ENCODE measurements at regions not wholly inside any gene's neighbourhood (a gene's known extent, or its start where the extent isn't known, plus 50 kb on each side); places are given as distances from the start of the nearest gene placed in this dataset.

GRCh38 chr6:97621111-97621510, 338.1 kb upstream of the MMS22L start:
- no peak for DNase-seq

GRCh38 chr6:97626671-97627441, 343.8 kb upstream of the MMS22L start:
- DNase-seq: no peak

GRCh38 chr6:97629180-97629579, 346.2 kb upstream of the MMS22L start:
- no peak for DNase-seq

- no peak for DNase-seq
Observed at GRCh38 chr6:97630604-97631003, 347.6 kb upstream of the MMS22L start.

GRCh38 chr6:97632341-97632740, 349.3 kb upstream of the MMS22L start:
- DNase-seq: no peak

GRCh38 chr6:97639702-97640101, 356.7 kb upstream of the MMS22L start:
- no peak for DNase-seq

GRCh38 chr6:97644353-97644752, 361.3 kb upstream of the MMS22L start:
- no peak for DNase-seq

GRCh38 chr6:97645757-97646156, 362.7 kb upstream of the MMS22L start:
- DNase-seq: no peak

GRCh38 chr6:97653076-97653475, 370.1 kb upstream of the MMS22L start:
- no peak for DNase-seq

- no peak for DNase-seq
Observed at GRCh38 chr6:97653517-97653916, 370.5 kb upstream of the MMS22L start.

GRCh38 chr6:97654674-97655073, 371.7 kb upstream of the MMS22L start:
- DNase-seq: no peak

GRCh38 chr6:97656236-97656635, 373.2 kb upstream of the MMS22L start:
- no peak for DNase-seq

- DNase-seq: no peak
Observed at GRCh38 chr6:97656706-97657350, 373.8 kb upstream of the MMS22L start.

GRCh38 chr6:97658090-97658489, 375.1 kb upstream of the MMS22L start:
- no peak for DNase-seq

- no peak for DNase-seq
Observed at GRCh38 chr6:97663252-97663651, 380.2 kb upstream of the MMS22L start.

GRCh38 chr6:97665446-97665845, 382.4 kb upstream of the MMS22L start:
- DNase-seq: no peak

- DNase-seq: no peak
Observed at GRCh38 chr6:97666889-97667288, 383.9 kb upstream of the MMS22L start.

GRCh38 chr6:97668716-97669115, 385.7 kb upstream of the MMS22L start:
- DNase-seq: no peak

- DNase-seq: peak; percentile 27
Observed at GRCh38 chr6:97669191-97670031, 386.4 kb upstream of the MMS22L start.

GRCh38 chr6:97674802-97675201, 391.8 kb upstream of the MMS22L start:
- no peak for DNase-seq

- no peak for DNase-seq
Observed at GRCh38 chr6:97677626-97678025, 394.6 kb upstream of the MMS22L start.

GRCh38 chr6:97687916-97688315, 404.9 kb upstream of the MMS22L start:
- DNase-seq: no peak

GRCh38 chr6:97689078-97689754, 406.2 kb upstream of the MMS22L start:
- no peak for DNase-seq
